OCI-LY7 (cell line): ENCODE measurements at regions not wholly inside any gene's neighbourhood (a gene's known extent, or its start where the extent isn't known, plus 50 kb on each side); places are given as distances from the start of the nearest gene placed in this dataset.

Experiments
- EZH2phosphoT487 ChIP-seq: fragments of 200-600 bp; sonication (generic); IDR thresholded peaks from 2 replicates; pipeline ENCODE4 v1.6.1; 2018; ENCODE audit warnings: low read depth, borderline replicate concordance, mild to moderate bottlenecking, mixed run types, antibody characterized with exemption, low read length, moderate library complexity, mixed read lengths
- TF ChIP-seq, protein P1 (sequence below): fragments of 200-600 bp; sonication (generic); conservative IDR thresholded peaks from 2 replicates; pipeline ENCODE4 v1.5.1; 2014; ENCODE audit warnings: mild to moderate bottlenecking, antibody characterized with exemption, low read length, moderate library complexity, mixed read lengths

GRCh38 chr3:73863546-73864079, 238.9 kb upstream of the PDZRN3 start:
- TF ChIP-seq, protein P1, sequence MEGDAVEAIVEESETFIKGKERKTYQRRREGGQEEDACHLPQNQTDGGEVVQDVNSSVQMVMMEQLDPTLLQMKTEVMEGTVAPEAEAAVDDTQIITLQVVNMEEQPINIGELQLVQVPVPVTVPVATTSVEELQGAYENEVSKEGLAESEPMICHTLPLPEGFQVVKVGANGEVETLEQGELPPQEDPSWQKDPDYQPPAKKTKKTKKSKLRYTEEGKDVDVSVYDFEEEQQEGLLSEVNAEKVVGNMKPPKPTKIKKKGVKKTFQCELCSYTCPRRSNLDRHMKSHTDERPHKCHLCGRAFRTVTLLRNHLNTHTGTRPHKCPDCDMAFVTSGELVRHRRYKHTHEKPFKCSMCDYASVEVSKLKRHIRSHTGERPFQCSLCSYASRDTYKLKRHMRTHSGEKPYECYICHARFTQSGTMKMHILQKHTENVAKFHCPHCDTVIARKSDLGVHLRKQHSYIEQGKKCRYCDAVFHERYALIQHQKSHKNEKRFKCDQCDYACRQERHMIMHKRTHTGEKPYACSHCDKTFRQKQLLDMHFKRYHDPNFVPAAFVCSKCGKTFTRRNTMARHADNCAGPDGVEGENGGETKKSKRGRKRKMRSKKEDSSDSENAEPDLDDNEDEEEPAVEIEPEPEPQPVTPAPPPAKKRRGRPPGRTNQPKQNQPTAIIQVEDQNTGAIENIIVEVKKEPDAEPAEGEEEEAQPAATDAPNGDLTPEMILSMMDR, result no peak
- TF ChIP-seq EZH2phosphoT487, result no peak
